Activated CD8-positive, alpha-beta memory T cell treated with anti-CD3 and anti-CD28 coated beads for 1 hour (primary cell): ENCODE measurements at regions not wholly inside any gene's neighbourhood (a gene's known extent, or its start where the extent isn't known, plus 50 kb on each side); places are given as distances from the start of the nearest gene placed in this dataset.

Experiments
- DNase-seq, 2 donors: peaks; one replicate each; pipeline ENCODE4 v3.0.0-alpha.2; 2020; ENCODE audit warnings: low read depth in 1 of 2; ENCODE audit errors: extremely low read depth in 1 of 2

GRCh38 chr11:62030071-62030684 lies 62.7 kb upstream of the FTH1 start:
- DNase-seq: no peak

DNA sequence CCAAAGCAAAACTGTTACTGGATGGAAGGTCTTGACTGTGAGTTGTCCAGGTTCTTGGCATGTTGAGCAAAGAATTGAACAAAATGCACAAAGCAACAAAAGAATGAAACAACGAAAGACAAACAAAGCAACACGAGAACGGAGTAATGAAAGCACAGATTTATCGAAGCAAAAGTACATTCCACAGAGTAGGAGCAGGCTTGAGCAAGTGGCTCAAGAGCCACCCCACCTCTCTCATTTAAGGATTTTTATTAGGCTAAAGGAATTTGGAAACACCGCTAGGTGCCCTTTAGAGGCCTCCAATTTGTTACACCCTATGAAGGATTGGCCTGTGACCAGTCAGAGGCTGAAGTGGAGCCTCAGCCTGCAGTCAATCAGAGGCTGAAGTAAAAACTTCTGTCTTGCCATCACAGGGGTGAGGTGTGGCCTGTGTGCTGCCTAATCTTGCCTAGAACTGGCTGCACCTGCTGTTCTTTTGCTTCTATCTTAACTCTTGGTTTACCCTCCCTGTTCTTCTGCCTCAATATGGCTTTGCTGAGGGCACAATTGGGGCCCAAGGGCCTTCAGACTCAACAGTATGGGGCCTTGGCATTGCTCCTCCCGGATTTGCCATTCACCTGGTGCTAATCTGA lies 59.4 kb upstream of the FTH1 start:
- DNase-seq: no peak

DNA sequence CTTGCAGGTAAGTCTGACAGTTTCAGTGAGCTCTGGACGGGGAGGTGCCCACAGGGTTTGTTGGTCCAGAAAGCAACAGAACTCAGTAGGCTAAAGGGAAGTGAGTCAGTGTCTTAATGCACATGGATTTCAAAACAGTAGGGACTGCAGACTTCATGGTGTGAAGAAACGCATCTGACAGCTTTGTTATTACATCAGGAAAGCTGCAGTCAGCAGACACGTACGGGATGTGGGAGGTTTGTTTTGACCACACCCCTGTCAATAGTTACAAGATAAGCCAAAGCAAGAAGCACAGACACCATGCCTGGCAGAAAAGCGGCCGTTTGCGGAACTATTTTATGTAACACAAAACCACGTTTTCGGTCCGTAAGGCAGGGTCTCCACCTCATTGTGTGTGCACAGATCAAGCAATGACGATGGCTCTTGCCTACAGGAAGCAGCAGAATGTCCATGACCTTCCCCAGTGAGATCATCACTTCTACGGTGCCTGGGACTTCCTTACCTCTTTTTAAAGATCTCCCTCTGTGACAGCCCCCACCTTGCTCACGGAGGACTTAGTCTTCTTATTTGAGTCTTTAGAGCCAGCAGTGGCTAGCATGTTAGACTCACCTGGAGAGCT lies 58.2 kb upstream of the FTH1 start:
- peak; percentile 41 to 78 for DNase-seq

DNA sequence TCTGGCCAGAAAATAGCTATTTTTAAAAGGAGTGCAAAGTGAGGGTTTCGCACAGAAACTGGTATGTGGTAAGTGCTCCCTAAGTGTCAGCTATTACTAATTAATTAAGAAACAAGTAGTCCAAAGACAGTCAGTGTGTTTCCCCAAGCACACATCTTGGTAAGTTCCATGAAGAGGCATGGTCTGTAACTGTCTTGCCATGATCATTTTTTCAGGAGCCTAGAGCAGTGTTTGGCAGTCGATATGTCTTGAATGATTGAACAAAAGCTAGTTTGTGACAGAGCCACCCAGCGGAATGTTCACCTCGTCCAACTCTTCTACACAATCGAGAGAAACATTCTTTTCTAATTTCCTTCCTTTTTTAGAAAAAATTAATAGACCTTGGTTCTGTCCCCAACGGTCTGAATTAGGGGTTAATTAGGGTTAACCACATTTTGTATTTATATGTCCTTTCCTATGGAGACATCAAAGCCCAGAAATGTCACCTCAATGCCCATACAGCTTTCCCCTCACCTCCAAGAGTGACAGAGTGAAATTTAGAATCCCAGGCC lies 57.6 kb upstream of the FTH1 start:
- no peak for DNase-seq

DNA sequence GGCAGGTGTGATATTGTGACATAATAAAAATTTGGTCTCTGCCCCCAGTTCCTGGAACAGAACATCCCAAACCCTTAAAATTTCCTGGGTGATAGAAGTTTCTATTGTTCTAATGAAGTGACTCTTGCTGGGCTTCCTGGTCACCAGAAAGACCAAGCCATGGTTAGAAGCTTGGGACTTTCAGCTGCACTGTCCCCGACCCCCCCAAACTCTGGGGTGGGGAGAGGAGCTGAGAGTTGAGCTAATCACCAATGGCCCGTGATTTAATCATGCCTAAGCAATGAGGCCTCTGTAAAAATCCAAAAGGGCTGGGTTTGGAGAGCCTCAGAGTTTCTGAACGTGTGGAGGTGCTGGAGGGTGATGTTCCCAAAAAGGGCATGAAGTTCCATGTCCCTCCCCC lies 54.8 kb upstream of the FTH1 start:
- DNase-seq: no peak

DNA sequence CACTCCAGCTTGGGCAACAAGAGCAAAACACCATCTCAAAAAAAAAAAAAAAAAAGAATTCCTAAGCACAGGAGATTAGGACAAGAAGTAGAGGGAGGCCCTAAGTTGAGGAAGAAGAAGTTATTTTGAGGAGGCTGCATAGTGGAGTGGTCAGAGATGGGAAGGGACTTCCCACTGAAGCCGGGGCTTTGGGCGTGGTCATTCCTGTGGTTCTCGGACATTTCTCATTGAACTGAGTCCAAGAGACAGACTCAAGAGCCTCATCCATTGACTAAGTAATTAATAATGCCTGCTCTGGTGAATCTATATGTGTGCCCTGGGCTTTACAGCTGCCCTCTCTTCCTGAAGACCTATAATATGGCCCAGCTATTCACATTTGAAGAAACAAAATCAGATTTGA lies 53.2 kb upstream of the FTH1 start:
- no peak for DNase-seq

- DNase-seq: no peak
These were observed 51.7 kb upstream of the FTH1 start for GRCh38 chr11:62018981-62019664.

- DNase-seq: no peak
These were observed 50.6 kb upstream of the FTH1 start for GRCh38 chr11:62017878-62018655.
